Testis (tissue), 2 donors: ENCODE measurements at regions not wholly inside any gene's neighbourhood (a gene's known extent, or its start where the extent isn't known, plus 50 kb on each side); places are given as distances from the start of the nearest gene placed in this dataset.

Experiments used
- POLR2A ChIP-seq: fragments of 450-650 bp; IDR thresholded peaks from one replicate; pipeline ENCODE4 v1.6.1; 2017; ENCODE audit warnings: antibody characterized with exemption, mild to moderate bottlenecking, moderate library complexity
- TF ChIP-seq, protein P1 (sequence below), 3 experiments: fragments of 450-650 bp in 2 of 3; fragments of 200-600 bp in 1 of 3; sonication (generic) in 1 of 3; IDR thresholded peaks; one replicate each; pipeline ENCODE4 v1.5.1; 2016 to 2019; ENCODE audit warnings: antibody characterized with exemption in 3 of 3, mild to moderate bottlenecking in 2 of 3, moderate library complexity in 1 of 3

DNA sequence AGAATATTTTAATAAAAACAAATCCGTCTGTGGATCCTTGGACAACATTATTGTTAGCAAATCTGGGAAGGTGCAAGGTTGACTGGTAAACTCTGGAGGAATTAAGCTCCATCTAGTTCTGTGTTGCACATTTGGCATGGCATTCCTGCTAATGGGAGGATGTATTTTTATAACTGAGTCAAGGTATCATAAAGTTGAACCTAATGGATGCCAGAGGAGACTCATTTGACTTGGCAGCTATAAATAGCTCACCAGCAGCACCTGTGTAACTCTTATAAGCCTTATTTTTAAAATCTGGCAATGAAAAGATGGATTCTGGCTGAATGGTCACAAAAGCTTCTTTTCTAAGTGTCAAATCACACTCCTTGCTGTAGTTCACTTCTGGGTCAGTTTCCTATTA is 118.5 kb upstream of the ADAMTS5 start:
- TF ChIP-seq, protein P1, sequence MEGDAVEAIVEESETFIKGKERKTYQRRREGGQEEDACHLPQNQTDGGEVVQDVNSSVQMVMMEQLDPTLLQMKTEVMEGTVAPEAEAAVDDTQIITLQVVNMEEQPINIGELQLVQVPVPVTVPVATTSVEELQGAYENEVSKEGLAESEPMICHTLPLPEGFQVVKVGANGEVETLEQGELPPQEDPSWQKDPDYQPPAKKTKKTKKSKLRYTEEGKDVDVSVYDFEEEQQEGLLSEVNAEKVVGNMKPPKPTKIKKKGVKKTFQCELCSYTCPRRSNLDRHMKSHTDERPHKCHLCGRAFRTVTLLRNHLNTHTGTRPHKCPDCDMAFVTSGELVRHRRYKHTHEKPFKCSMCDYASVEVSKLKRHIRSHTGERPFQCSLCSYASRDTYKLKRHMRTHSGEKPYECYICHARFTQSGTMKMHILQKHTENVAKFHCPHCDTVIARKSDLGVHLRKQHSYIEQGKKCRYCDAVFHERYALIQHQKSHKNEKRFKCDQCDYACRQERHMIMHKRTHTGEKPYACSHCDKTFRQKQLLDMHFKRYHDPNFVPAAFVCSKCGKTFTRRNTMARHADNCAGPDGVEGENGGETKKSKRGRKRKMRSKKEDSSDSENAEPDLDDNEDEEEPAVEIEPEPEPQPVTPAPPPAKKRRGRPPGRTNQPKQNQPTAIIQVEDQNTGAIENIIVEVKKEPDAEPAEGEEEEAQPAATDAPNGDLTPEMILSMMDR (IDR thresholded peaks at IDR 0.05): no peak
- TF ChIP-seq POLR2A: no peak
